Activated CD8-positive, alpha-beta memory T cell treated with anti-CD3 and anti-CD28 coated beads for 48 hours (primary cell): ENCODE measurements at regions not wholly inside any gene's neighbourhood (a gene's known extent, or its start where the extent isn't known, plus 50 kb on each side); places are given as distances from the start of the nearest gene placed in this dataset.

ENCODE experiments used
- DNase-seq, 3 experiments: peaks; one replicate each; pipeline ENCODE4 v3.0.0-alpha.2; 2020; ENCODE audit warnings: low read depth in 2 of 3, low spot score in 2 of 3

DNA sequence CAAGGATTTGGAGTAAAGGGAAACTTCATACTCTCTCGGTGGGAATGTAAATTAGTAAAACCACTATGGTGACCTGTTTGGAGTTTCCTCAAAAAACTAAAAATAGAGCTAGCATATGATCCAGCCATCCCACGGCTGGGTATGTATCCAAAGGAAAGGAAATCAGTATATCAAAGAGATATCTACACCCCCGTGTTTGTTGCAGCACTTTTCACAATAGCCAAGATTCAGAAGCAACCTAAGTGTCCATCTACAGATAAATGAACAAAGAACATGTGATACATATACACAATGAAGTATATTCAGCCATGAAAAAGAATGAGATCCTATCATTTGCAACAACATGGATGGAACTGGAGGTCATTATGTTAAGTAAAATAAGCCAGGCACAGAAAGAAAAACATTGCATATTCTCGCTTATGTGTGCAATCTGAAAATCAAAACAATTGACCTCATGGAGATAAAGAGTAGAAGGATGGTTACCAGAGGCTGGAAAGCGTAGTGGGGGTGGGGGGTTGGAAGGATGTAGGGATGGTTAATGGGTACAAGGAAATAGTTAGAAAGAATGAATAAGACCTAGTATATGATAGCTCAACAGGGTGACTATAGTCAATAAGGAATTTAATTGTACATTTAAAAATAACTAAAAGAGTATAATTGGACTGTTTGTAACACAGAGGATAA, 468.0 kb downstream of the BCAT1 start:
- no peak for DNase-seq

DNA sequence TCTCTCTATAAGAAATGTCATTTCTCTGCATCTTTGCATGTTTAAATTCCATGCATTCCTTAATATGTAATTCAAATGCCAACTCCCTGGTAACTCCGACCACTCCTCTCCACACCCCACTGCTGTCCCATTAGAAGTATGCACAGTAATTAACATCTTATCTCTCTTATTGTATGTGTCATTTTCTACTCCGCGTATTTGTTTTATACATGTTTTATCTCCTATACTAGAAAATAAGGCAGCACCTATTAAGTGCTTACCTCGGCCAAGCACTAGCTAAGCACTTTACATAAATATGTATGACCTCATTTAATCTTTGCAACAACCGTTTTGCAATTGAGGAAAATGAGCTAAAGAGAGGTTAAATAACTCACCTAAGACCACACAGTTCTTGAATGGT, 469.8 kb downstream of the BCAT1 start:
- no peak for DNase-seq

DNA sequence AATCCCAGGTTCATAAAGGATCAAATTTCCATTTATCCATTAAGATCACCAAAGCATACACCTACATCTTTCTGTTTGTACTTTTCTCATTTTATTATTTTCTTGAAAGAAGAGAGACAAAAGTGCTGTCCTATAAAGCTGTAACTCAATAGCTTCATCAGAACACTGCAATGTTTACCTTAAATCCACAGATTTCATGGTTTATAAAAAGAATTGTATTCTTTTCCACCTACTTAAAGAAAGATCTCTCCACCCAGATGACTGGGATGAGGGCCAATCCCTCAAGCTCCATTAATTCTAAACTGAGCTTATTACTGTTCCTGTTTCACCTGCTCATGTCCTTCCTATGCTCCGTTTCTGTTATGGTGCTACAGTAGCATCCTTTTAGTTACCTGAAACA, 470.6 kb downstream of the BCAT1 start:
- no peak for DNase-seq

DNA sequence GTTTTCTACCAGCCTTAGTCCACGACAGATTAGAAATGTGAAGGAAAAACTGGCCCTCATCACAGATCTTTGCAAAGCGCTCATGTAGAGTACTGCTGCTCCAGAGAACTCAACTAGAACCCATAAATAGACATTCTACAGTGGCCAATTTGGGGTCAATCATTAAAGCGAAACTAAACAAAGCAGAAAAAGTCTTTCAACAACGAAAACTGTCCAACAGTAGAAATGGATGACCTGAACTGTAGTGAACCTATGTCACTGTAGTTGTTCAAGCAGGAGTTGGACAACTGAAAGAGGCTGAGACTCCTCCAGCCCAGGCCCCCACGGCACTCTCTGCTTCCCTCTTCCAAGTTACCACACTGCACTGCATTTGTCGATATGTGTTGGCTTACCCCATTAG, 472.6 kb downstream of the BCAT1 start:
- DNase-seq, result no peak

DNA sequence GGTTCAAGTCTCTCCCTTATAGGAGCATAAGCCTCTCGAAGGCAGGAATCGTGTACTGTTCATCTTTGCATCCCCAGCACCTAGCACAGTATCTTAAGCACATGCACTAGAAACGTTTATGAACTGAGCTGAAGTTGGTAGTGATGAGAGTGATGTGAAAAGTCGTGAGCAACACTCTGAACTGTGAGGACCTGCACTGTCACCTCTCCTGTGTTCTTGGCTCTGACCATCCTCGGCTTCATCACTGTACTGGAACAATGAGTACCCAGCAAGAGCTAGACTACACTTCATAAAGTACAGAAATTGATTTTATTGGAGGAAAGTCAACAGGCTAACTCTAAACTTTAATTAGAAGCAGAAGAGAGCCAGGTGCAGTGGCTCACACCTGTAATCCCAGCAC, 473.6 kb downstream of the BCAT1 start:
- DNase-seq, result no peak

DNA sequence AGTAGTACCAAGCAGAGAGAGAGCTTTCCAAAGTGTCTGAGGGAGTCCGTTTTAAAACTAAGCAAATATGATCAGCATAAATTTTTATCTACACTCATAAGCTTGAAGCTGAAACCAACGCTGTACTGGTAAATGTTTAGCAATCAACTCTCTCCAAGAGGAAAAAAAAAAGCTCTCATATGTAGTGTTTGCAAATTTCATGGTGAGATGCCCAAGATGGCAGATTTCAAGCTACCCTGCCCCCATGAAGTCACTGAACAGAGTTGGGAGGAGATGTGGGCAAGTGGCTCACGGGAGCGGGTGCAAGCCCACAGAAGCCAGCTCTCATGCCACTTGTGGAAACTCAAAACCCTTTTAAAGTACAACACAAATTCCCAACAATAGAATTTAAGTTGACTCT, 475.8 kb downstream of the BCAT1 start:
- no peak for DNase-seq

DNA sequence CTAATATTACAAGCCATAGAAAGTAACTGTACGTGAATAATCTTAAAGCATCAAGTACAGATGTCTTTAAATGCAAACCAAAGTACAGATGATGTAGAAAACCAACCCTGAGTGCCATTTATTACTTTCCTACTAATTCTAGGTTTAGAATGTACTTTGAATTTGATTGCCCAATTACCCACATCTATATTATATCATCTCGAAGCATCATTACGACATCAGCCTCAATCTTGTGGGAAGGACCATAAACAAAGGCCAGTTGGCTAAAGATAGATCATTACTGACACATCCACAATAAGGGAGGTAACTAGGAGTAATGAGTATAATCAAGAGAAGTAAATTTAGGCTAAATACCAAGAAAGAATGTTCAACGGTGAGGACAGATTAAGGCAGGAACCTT, 478.9 kb downstream of the BCAT1 start:
- DNase-seq, result no peak

DNA sequence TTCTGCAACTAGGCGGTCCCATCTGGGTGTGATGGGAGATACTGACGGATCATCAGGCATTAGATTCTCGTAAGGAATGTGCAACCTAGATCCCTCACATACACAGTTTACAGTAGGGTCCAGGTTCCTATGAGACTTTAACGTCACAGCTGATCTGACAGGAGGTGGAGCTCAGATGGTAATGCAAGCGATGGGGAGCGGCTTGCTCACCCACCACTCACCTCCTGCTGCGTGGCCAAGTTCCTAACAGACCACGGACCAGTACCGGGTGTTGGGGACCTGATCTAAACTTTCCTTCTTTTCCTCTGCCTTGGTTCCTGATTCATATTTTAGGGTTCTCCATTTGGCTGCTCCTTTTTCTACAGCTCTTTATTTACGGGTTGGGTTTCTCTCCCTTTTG, 479.8 kb downstream of the BCAT1 start:
- DNase-seq, result no peak

DNA sequence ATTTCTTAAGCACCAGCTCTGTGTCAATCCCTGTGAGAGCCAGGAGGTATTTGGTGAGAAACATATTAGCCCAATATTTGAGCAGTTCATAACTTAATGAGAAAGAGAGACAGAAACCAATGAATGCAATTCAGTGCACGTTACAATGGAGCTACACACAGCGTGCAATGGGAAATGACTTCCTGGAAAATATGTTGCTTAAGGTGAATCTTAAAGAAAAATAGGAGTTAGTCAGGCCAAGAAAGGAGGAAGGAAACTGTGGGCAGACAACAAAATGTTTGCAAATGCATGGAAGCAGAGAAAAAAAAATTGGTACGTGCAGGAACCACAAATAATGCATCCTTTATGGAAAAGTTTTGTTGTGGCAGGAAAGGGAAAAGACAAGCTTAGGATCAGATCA, 481.7 kb downstream of the BCAT1 start:
- DNase-seq, result no peak

DNA sequence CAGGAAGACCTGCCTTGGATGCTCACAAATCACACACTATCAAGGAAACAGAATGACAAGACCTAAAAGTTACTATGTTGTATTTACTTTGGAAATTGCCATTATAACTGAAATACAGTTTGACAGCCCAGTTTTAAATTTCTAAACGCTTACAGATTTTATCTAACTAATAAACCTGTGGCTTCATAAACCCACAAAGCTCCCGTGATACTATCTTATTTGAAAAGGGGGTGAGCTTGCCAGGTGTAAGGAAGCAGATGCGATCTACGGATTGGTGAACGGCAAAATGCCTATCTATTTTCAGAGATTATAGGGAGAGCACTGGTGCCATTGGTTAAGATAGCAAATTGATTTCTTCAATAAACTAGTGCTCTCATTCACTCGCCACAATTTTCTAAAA, 485.5 kb downstream of the BCAT1 start:
- DNase-seq, result no peak

DNA sequence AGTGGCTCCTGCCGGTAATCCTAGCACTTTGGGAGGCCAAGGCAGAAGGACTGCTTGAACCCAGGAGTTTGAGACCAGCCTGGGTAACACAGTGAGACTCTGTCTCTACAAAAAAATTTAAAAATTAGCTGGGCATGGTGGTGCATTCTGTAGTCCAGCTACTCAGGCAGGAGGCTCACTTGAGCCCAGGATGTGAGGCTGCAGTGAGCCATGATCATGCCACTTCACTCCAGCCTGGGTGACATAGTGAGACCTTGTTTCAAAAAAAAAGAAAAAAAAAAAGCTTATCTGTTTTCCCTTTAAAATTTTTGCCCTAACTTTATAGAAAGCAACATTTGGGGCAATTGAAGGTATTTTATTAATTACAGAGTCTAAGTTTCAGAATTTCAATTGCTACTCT, 486.0 kb downstream of the BCAT1 start:
- DNase-seq, result no peak

DNA sequence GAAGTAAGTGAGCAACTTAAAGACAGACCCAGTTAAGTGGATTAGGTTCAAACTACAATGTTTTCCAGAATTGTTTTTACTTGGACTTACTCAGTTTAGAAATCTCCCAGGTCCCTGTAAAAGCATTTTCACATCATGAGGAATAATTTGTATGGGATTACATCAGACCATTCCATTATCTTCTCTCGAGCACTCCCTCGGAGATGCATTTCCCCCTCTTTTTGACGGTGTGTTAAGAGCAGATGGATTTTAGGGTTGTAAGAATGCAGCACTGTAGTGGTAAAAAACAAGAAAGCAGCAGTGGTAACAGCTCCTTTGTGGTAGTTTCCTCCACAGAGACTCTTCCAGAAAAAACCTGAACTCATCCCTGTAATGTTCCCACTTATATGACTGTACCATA, 488.4 kb downstream of the BCAT1 start:
- no peak for DNase-seq

DNA sequence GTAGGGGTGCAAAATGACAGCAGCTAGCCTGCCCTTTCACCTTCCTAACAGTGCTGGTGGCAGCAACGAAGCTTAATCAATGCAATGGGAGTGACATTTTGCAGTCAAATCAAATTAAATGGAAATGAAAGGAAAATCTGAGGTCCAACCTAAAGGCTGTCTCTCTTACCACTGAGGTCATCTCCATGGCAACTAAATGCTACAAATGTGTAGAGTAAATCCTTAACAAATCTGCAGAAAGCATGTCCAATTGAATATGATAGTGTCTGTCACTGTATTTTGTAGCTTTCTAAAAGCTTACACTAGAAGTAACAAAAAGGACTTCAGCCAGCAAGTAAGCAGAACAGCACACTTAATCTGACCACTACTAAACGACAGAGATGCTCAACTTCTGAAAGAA, 488.8 kb downstream of the BCAT1 start:
- no peak for DNase-seq

DNA sequence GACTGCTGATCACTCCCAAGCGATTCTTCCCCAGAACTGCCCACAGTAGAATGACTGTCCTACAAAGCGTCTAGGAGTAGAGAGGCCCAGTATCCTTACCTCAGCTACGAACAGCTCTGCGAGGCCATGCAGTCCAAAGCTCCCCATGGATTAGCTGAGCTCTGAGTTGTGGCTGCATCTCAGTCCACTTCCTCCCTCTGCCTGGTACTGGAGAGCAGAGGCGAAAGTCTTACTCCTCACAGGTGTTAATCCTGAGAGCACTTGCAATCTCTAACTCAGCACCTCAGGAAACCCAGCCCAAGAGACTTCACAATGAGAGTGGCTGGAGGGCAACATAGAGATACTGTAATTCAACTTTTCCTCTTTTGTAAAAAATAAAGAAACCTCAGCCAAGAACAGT, 493.1 kb downstream of the BCAT1 start:
- DNase-seq, result no peak

DNA sequence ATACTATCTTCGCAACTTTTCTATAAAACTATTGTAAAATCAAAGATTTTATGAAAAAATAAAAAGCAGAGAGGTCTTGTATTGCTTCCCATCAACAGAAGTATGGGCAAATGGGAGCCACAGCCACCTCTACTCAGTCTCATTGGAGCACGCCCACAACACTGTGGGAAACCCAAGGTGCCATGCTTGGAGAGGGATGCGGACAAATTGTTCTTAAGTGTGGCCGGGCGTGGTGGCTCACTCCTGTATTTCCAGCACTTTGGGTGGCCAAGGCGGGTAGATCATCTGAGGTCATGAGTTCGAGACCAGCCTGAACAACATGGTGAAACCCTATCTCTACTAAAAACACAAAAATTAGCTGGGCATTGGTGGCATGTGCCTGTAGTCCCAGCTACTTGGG, 498.2 kb upstream of the SOX5 start:
- DNase-seq, result no peak

DNA sequence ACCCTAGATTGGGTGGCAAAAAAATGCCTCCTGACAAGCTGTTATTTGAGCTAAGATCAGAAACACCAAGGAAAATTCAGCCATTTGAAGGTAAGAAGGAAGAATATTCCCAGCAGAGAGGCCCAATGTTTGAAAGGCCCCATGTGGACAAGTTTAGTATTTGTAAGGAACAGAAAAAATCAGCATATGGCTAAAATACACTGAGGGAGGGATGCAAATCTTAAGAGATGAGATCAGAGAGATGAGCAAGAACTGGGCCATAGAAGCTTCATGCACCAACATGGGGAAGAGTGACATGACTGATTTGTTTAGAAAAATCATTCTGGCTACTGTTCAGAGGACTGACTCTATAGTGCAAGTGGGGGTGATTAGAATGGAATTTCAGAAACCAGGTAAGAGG, 496.8 kb upstream of the SOX5 start:
- no peak for DNase-seq

DNA sequence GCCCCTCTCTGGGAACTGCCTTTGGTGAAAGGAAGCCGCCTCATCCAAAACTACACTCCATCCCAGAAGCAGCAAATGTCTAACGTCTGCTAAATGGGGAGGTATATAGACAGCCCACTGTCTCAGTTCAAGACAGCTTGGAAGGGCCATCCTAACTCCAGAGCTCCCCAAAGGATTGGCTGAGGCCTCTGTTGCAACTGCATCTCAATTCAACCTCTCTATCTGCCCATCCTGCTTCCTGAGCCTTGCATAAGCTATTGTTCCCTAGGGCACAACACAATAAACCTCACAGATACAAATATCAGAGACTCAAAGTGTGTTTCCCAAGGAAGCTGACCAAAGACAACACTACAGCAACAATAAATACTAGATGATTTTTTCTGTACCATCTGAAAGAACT, 495.2 kb upstream of the SOX5 start:
- DNase-seq, result no peak

DNA sequence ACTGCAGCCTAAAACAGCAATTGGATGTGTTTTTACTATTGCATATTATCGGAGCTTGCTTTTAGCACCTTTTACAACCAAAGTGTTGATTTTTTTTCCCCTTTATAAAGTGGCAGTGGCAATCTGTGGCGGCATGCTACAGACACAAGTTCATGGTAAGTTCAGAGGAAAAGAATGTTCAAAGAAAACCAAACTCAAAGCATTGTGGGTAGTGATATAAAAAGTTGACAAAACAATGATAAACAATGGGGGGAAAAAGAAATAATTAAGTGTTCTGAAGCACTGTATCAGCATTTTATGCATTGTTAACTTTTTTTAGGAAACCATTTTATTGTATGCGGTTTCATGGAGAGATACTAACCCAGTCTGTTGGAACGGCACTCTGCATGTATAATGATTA, 492.0 kb upstream of the SOX5 start:
- no peak for DNase-seq

DNA sequence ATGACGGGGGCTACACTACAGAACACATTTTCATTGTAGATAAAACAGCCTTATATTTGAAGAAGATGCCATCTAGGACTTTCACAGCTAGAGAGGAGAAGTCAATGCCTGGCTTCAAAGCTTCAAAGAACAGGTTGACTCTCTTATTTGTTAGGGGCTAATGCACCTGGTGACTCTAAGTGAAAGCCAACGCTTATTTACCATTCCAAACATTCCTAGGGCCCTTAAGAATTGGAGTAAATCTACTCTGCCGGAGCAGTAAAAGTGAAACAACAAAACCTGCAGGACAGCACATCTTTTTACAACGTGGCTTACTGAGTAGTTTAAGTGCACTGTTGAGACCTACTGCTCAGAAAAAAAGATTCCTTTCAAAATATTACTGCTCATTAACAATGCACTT, 487.2 kb upstream of the SOX5 start:
- no peak for DNase-seq

DNA sequence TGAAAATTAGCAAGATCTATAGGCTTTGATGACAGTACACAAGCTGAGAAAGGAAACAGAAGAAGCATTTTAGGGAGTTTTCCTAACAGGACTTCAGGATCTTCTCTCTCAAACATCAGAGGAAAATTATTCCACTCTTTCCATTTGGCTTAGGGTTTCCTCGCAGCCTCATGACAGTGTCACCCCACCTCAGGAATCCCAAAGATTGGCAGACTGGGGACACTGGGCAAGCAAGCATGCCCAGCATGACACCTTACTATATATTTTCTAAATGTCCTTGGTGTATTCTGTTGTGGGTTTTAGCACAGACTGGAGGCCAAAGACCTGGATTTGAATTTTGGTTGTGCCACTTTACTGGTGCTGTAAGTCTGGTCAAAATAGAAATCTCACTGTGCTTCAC, 482.4 kb upstream of the SOX5 start:
- DNase-seq, result no peak

DNA sequence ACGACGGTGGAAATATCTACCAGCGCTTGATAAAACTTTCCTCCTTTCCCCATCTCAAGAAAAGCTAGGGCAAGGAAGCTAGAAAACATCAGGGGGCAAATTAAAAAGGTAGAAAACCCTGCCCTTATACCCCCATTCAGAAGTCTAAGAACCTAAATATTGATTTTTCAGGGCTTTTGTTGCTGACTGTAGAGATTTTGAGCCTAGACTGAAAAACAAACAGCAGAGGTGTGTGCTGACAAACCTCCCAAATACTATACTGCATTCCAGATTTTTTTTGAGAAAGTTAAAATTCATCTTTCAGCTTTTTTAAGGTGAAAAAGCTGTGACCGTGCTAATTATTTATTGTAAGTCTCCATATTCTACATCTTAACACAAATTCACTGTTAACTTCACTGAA, 478.3 kb upstream of the SOX5 start:
- DNase-seq, result no peak

DNA sequence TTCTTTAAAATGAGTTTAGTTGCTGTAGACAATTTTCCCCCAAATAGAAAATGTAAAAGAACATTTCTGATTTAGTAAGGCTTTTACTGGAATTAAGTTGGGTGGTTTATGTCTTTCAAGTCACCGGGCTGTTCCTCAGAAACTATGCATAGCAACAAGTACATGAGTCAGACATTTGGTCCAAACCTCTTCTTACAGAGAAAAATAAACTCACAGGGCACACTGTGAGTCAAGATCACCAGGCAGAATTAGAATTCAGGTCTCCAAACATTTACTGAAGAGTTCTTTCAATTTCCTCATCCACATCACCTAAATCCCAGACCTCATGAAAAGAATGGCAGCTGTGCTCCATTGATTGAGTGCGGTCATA, 476.1 kb upstream of the SOX5 start:
- DNase-seq, result no peak

DNA sequence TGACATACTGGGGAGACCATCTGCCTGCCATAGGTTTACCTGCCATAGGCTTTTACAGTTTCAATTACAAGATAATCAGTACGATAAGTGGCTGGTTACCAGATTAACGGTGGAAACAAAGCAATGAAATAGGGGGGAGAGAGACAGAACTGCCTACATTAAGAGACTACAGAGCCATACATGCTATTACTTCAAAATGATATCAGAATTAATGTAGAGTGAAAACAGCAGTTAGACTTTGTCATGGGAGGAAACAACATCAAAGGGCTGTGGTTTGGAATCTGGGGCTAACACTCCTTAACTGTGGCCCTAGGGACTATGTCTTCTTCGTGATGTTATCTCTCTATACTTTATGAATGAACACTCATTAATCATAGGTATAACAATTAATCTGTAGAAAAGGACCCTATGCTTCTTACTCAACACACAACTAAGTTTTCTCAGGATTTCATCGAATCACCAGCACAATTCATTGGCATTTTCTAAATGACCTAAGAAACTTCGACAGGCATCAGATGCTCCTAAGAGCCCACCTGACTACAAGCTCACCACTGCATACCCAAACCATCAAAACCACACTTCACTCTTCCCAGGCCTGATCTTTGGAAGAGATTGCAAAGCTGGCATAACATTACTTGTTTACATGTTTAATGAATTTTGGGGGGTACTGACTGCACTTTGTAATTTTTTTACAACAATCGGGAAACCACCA, 475.6 kb upstream of the SOX5 start:
- no peak for DNase-seq
